WTC11 (cell line): ENCODE measurements at regions not wholly inside any gene's neighbourhood (a gene's known extent, or its start where the extent isn't known, plus 50 kb on each side); places are given as distances from the start of the nearest gene placed in this dataset.

Experiments
- ATAC-seq: fragments of 200-7000 bp; cut with Tn5 transposase; 2 replicates; pipeline ENCODE4 v1.10.0; 2021; ENCODE audit warnings: mild to moderate bottlenecking, moderate library complexity
- CTCF ChIA-PET: fragments of 300-600 bp; sonication (Branson Sonifier 250); formaldehyde crosslinking; loops from one replicate; lab custom pipeline; 2021; ENCODE audit warnings: antibody characterized with exemption; lab: Charles Lee
- POLR2A ChIA-PET: fragments of 350-600 bp; sonication (Branson Sonifier 250); formaldehyde crosslinking; loops from one replicate; lab custom pipeline; 2021; ENCODE audit warnings: antibody characterized with exemption; lab: Charles Lee
- DNase-seq: peaks from one replicate; pipeline ENCODE4 v3.0.0; 2021; ENCODE audit warnings: low spot score
- H3K27ac Mint-ChIP-seq: 2 replicates; pipeline ENCODE4 v1.8.0; 2021; ENCODE audit warnings: mixed read lengths
- H3K27me3 Mint-ChIP-seq: 2 replicates; pipeline ENCODE4 v1.8.0; 2021; ENCODE audit warnings: low read depth, mild to moderate bottlenecking, moderate library complexity, mixed read lengths
- H3K36me3 Mint-ChIP-seq: 2 replicates; pipeline ENCODE4 v1.8.0; 2021; ENCODE audit warnings: mixed read lengths
- H3K4me1 Mint-ChIP-seq: 2 replicates; pipeline ENCODE4 v1.8.0; 2022; ENCODE audit warnings: mixed read lengths
- H3K4me3 Mint-ChIP-seq: 2 replicates; pipeline ENCODE4 v1.8.0; 2021; ENCODE audit warnings: mild to moderate bottlenecking, moderate library complexity, mixed read lengths
- H3K9me3 Mint-ChIP-seq: 2 replicates; pipeline ENCODE4 v1.8.0; 2021; ENCODE audit warnings: mixed read lengths
- E2F1 ChIP-seq: sonication (generic); formaldehyde crosslinking; IDR thresholded peaks from 2 replicates; pipeline ENCODE4 v1.8.0; 2022; ENCODE audit warnings: mild to moderate bottlenecking, missing genetic modification reagents
- FOXK1 ChIP-seq: sonication (generic); formaldehyde crosslinking; IDR thresholded peaks from 2 replicates; pipeline ENCODE4 v1.8.0; 2022; ENCODE audit warnings: mild to moderate bottlenecking, moderate library complexity, missing genetic modification reagents
- FOXP1 ChIP-seq: sonication (generic); formaldehyde crosslinking; IDR thresholded peaks from 2 replicates; pipeline ENCODE4 v1.8.0; 2022; ENCODE audit warnings: missing genetic modification reagents, mild to moderate bottlenecking, moderate library complexity, borderline replicate concordance
- IRF2 ChIP-seq: sonication (generic); formaldehyde crosslinking; IDR thresholded peaks from 2 replicates; pipeline ENCODE4 v1.8.0; 2022; ENCODE audit warnings: low read depth, missing genetic modification reagents, borderline replicate concordance
- JAZF1 ChIP-seq: fragments of 250-450 bp; sonication (Bioruptor Pico); IDR thresholded peaks from 2 replicates; pipeline ENCODE4 v1.9.0; 2021; ENCODE audit warnings: moderate library complexity, mild to moderate bottlenecking, inconsistent platforms
- RORB ChIP-seq: fragments of 250-450 bp; sonication (Bioruptor Pico); IDR thresholded peaks from 2 replicates; pipeline ENCODE4 v1.9.0; 2021; ENCODE audit warnings: mild to moderate bottlenecking
- SMAD3 ChIP-seq: sonication (generic); formaldehyde crosslinking; IDR thresholded peaks from 2 replicates; pipeline ENCODE4 v1.8.0; 2022; ENCODE audit warnings: missing genetic modification reagents, mild to moderate bottlenecking, borderline replicate concordance
- ZBTB21 ChIP-seq: sonication (generic); formaldehyde crosslinking; IDR thresholded peaks from 2 replicates; pipeline ENCODE4 v1.8.1; 2023; ENCODE audit warnings: mild to moderate bottlenecking, missing genetic modification reagents, borderline replicate concordance
- ZNF121 ChIP-seq: sonication (generic); formaldehyde crosslinking; IDR thresholded peaks from 2 replicates; pipeline ENCODE4 v1.8.0; 2023; ENCODE audit warnings: missing genetic modification reagents
- ZNF138 ChIP-seq: sonication (generic); formaldehyde crosslinking; conservative IDR thresholded peaks from 2 replicates; pipeline ENCODE4 v1.8.1; 2022; ENCODE audit warnings: mild to moderate bottlenecking, moderate library complexity, missing genetic modification reagents
- ZNF263 ChIP-seq: sonication (generic); formaldehyde crosslinking; IDR thresholded peaks from 2 replicates; pipeline ENCODE4 v1.8.1; 2022; ENCODE audit warnings: low read depth, mild to moderate bottlenecking, moderate library complexity, missing genetic modification reagents
- ZNF281 ChIP-seq: sonication (generic); formaldehyde crosslinking; IDR thresholded peaks from 2 replicates; pipeline ENCODE4 v1.8.0; 2023; ENCODE audit warnings: mild to moderate bottlenecking, missing genetic modification reagents
- TF ChIP-seq, protein P1 (sequence below): fragments of 250-450 bp; sonication (Bioruptor Pico); conservative IDR thresholded peaks from 2 replicates; pipeline ENCODE4 v1.9.0; 2021; ENCODE audit warnings: mild to moderate bottlenecking
- TF ChIP-seq, protein P2 (sequence below): sonication (generic); formaldehyde crosslinking; IDR thresholded peaks from 2 replicates; pipeline ENCODE4 v1.8.0; 2023; ENCODE audit warnings: missing genetic modification reagents, mild to moderate bottlenecking, borderline replicate concordance
- TF ChIP-seq, protein P3 (sequence below): sonication (generic); formaldehyde crosslinking; IDR thresholded peaks from 2 replicates; pipeline ENCODE4 v1.8.1; 2022; ENCODE audit warnings: mild to moderate bottlenecking, moderate library complexity, missing genetic modification reagents

GRCh38 chr3:101100361-101101009 is 107.3 kb upstream of the ABI3BP start:
- ATAC-seq (no peak), DNase-seq (no peak)
- Mint-ChIP-seq H3K4me3 (no peak overlapping the region), H3K27ac (no peak overlapping the region), H3K27me3 (no peaks in the 10 kb centered on the region), H3K36me3 (no peaks in the 10 kb centered on the region), H3K9me3 (no peaks in the 10 kb centered on the region), H3K4me1 (no peaks in the 10 kb centered on the region)
- TF ChIP-seq IRF2 (CRISPR knock-in tag) (no peak), RORB (CRISPR knock-in tag) (no peak), ZNF263 (no peak), SMAD3 (CRISPR knock-in tag) (no peak), ZNF281 (no peak), FOXK1 (CRISPR knock-in tag) (no peak), JAZF1 (CRISPR knock-in tag) (no peak), E2F1 (CRISPR knock-in tag) (no peak), ZNF138 (CRISPR knock-in tag) (no peak), FOXP1 (CRISPR knock-in tag) (no peak), ZBTB21 (CRISPR knock-in tag) (no peak), ZNF121 (CRISPR knock-in tag) (no peak)
- TF ChIP-seq, protein P1, sequence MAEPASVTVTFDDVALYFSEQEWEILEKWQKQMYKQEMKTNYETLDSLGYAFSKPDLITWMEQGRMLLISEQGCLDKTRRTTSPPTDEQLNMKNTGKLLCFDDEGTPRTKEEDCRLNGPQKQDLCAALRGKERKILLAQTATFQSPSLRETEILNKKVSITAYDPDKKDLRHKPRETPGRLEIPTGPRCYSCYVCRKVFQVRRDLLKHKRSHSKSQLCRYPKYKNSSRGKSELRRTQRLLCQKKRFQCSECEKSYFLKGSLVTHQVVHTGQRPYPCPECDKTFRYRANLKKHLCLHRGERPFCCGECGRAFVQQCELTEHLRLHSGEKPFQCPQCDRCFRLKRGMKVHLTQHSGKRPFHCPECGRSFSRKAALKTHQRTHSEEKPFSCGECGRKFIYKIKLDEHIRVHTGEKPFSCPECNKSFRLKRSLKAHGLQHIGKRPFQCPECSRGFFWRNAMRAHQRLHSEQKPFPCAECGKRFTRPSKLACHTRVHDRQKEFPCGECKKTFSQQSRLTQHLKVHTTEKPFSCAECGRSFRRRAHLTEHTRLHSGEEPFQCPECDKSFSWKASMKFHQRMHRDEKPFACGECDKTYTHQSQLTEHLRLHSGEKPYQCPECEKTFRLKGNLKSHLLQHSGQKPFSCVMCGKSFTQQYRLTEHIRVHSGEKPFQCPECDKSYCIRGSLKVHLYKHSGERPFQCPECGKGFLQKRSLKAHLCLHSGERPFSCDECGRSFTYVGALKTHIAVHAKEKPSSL (CRISPR knock-in tag), result no peak
- TF ChIP-seq, protein P2, sequence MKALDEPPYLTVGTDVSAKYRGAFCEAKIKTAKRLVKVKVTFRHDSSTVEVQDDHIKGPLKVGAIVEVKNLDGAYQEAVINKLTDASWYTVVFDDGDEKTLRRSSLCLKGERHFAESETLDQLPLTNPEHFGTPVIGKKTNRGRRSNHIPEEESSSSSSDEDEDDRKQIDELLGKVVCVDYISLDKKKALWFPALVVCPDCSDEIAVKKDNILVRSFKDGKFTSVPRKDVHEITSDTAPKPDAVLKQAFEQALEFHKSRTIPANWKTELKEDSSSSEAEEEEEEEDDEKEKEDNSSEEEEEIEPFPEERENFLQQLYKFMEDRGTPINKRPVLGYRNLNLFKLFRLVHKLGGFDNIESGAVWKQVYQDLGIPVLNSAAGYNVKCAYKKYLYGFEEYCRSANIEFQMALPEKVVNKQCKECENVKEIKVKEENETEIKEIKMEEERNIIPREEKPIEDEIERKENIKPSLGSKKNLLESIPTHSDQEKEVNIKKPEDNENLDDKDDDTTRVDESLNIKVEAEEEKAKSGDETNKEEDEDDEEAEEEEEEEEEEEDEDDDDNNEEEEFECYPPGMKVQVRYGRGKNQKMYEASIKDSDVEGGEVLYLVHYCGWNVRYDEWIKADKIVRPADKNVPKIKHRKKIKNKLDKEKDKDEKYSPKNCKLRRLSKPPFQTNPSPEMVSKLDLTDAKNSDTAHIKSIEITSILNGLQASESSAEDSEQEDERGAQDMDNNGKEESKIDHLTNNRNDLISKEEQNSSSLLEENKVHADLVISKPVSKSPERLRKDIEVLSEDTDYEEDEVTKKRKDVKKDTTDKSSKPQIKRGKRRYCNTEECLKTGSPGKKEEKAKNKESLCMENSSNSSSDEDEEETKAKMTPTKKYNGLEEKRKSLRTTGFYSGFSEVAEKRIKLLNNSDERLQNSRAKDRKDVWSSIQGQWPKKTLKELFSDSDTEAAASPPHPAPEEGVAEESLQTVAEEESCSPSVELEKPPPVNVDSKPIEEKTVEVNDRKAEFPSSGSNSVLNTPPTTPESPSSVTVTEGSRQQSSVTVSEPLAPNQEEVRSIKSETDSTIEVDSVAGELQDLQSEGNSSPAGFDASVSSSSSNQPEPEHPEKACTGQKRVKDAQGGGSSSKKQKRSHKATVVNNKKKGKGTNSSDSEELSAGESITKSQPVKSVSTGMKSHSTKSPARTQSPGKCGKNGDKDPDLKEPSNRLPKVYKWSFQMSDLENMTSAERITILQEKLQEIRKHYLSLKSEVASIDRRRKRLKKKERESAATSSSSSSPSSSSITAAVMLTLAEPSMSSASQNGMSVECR (CRISPR knock-in tag), result no peak
- TF ChIP-seq, protein P3, sequence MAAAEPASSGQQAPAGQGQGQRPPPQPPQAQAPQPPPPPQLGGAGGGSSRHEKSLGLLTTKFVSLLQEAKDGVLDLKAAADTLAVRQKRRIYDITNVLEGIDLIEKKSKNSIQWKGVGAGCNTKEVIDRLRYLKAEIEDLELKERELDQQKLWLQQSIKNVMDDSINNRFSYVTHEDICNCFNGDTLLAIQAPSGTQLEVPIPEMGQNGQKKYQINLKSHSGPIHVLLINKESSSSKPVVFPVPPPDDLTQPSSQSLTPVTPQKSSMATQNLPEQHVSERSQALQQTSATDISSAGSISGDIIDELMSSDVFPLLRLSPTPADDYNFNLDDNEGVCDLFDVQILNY (CRISPR knock-in tag), result no peak
- POLR2A ChIA-PET, result no interaction called here
- CTCF ChIA-PET, result no interaction called here
